ENCODE measurements at regions not wholly inside any gene's neighbourhood (a gene's known extent, or its start where the extent isn't known, plus 50 kb on each side); places are given as distances from the start of the nearest gene placed in this dataset.

- no peak for DNase-seq
Observed at GRCh38 chr11:134479206-134480135, 67.4 kb upstream of the B3GAT1 start.

DNA sequence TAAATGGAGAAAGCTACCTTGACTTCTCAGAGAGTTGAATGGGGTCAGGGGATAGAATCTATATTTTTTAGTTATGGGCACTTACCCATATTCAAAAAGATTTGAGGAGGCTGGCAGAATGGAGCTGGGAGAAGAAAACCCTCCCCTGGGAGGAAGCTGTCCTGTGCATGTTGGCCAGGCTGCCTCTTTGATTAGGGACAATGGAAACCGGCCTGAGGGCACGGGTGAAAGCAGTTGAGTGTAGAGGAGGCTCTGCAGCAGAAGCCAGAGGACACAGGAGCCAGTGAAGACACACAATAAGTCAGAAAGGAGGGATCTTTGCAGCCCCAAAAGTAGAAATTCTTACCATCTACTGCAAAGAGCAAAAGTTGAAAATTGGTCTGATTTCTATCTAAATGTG lies 66.6 kb upstream of the B3GAT1 start:
- DNase-seq = no peak

DNA sequence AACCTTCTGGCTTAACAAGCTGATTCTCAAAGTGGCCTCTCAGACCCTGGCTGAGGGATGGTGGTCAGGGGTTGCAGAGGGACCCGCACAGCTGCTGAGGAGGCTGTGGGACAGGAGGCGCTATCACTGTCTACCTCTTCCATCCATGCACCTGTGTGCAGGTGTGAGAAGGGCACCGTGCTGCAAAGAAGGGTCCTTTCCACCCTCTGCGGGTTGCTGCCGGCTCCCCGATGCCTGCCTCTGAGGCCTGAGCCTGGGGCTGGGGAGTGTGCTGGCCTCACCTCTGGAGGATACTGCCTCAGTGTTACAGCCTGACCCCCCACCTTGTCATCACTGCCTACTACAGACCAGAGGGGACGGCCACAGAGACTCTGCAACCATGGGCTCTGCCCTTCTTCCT lies 66.1 kb upstream of the B3GAT1 start:
- DNase-seq = no peak

DNA sequence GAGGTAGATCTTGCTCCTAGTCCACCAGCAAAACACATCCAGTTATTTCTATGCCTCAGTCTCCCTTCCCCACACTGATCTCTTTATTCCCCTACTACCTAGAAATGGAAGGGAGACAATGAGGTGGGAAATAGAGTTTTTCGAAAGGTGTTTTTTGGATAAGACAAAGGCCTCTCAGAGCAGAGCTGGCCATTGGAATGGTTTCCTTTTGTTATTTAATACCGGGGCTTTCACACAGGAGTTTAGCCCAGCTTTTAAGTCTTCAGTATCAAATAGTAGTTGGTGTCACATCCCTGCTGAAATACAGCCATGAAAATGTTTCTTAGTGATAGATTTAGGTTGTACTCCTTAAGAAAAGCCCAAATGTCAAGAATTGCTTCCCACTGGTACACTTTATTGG lies 65.4 kb upstream of the B3GAT1 start:
- no peak for DNase-seq

DNA sequence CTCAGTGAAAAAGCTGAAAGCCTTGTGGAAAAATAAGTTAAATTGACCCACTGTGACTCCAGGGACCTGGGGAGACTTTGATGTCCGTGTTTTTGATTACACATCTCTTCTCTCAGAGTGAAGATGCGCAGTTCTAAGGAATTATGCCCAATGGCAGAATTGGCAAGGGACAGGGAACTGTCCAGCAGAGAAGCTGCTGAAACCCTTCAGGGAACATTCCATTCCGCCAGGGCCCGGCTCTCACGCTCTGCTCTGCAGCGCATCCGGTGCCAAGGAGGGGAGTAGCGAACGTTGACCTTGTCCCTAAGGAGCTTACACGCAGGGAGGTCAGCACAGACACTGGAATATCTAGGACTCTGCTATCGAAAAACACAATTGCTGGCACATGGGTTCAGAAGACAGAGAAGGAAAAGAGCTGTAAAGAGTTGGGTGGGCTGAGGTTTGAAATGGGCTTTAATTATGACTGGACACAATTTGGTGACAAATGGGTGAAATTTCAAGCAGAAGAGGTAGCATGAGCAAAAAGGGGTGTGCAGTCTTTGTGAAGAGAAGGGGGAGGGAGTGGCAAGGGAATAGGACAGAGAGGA lies 64.5 kb upstream of the B3GAT1 start:
- DNase-seq = no peak

DNA sequence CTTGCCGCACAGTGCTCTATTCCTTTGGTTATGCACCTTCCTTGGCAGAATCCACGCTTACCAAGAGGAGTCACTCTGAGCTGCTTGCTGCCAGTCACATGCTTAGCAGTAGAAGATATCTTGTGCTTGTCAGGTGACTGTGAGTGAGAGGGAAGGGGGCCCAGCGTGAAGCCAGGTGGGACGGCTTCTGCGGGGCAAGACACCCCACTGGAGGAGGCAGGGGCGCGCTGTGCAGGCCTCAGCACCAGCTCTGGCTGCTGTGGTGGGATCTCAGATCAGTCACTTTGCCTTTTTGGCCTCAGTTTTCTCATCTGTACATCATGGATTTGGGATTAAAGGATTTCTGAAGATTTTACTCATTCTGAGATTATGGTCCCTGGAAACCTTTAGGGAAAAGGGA lies 63.9 kb upstream of the B3GAT1 start:
- no peak for DNase-seq

DNA sequence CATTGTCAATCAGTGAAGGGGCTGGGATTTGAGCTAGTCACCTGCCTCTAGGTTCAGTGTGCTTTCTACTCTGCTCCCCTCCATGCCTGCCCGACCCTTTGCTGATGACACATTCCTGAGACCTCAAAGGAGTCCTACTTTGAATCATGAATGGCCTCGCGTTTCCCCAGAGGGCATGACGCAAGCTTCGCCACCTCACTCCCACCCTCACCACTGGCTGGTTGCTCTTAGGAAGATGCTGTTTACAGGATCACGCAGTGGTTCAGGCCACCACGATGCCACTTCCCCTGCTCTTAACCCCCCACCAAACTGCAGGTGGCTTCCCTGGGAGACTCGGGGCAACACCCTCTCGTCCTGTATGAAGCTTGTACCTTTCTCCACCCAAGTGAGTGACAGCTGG lies 62.9 kb upstream of the B3GAT1 start:
- no peak for DNase-seq

GRCh38 chr11:134474070-134474860 lies 62.2 kb upstream of the B3GAT1 start:
- DNase-seq = no peak

DNA sequence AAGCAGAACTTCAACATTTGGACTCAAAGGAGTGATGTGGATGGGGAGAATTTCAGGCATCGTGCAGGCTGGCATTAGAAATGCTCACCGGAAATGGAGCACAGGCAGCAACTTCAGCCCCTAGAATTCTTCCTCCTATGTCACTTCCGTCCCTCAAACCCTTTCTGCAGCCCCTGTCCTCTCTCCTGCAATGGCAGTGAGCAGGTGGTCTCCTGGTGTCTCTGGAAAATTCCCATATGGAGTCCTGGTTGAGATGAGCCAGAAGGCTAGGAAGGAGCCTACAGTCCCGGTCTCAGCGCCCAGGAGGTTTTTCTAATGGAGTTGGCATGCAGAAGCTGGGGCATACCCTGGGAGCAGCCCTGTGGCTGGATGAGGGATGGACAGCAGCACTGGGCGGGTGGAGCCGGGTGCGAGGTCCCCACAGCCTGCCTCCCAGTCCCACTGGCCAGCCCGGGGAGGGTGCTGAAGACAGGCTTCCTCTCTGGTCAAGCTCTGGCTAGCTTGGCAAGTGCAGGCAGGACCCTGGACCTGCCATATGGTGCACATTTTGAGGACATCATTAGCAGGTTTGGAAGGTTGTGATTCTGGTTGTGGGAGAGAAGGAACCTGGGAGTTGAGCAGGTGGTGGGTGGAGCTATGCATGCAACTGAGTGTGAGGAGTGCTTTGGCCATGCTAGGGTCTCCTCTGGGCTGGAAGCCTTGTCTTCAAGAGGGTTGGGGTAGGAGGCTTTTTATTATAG lies 59.8 kb upstream of the B3GAT1 start:
- no peak for DNase-seq

DNA sequence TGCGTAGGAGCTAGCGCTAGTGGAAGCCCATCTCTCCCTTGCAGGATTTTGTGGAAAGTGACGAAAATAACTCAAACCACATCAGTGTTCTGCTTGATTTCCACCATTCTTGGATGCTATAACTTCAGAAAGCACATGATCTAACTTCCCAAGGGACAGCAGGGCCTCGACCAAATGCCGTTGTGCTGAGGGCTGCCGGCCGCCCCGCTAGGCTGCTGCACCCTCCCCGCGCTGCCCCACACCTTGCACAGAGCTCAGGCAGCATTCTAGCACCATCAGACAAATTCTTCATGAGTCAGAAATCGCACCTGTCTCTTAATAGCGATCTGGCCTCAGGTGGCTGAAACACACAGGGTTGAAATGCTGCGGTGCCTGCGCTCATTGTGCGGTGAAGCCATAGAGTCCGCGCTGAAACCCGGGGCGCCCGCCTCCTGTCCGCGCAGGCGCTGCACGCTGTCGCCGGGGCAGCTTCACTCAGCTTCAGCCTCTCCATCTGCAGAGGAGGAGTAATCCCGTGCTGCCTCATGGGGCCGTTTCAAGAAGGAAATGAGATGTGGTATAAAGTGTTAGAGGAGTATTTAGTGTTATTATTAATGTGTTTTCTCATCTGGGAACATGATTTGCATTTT lies 59.2 kb upstream of the B3GAT1 start:
- no peak for DNase-seq

- no peak for DNase-seq
Observed at GRCh38 chr11:134470238-134470637, 58.2 kb upstream of the B3GAT1 start.

DNA sequence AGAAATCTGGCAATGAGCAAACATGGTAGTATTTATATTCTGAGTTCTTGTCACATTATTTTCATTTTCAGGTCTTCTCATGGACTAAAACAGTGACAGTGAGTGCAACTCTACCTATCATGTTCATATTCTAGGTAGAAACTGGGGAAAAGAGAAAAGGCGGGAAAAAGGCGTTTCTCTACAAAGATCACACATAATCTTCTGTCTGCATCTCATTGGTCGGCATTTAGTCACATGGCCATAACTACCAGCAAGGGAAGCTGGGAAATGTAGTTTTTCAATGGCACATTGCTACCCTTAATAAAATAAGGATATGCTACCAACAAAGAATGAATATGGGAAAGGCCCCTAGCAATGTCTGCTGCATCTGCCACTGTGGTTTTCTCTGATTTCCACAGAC lies 57.6 kb upstream of the B3GAT1 start:
- no peak for DNase-seq

DNA sequence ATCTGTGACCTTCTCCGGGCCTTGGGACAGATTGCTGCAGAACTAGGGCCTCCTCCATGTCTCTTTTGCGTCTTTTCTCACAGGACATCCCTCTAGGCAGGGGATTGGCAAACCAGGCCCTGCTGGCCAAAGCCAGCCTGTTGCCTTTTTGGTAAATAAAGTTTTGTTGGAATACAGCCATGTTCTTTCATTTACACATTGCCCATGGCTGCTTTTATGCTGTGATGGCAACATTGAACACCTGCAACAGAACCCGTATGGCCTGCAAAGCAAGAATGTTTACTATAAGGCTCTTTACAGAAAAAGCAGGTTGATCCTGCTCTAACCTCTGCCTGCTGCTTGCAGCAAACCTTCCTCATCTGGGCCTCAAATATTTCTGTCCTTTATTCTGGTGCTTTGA lies 56.8 kb upstream of the B3GAT1 start:
- DNase-seq = no peak

DNA sequence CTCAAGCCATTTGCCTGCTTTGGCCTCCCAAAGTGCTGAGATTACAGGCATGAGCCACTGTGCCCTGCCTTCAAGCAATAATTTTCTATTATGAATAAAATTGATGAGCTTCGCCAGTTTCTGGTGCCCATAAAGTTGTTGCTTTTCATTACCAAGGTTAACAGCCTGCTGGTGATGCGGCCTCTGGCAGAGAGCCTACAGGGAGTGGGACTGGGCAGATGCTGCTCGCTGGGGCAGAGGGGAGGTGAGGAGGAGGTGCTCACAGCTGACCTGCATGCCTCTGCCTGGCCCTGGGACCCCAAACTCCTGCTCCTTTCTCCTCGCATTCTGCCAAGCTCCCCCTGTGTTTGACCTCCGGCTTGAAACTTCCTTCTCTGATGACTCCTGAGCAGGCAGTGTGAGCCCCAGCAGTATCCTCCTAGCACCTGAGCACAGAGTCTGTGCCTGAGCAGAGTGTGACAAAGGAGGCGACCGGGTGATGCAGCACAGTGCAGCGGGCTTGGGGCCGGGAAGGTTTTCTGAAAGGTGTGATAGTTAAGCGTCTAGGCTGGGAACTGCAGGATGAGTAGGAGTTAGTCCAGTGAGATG lies 56.1 kb upstream of the B3GAT1 start:
- no peak for DNase-seq

DNA sequence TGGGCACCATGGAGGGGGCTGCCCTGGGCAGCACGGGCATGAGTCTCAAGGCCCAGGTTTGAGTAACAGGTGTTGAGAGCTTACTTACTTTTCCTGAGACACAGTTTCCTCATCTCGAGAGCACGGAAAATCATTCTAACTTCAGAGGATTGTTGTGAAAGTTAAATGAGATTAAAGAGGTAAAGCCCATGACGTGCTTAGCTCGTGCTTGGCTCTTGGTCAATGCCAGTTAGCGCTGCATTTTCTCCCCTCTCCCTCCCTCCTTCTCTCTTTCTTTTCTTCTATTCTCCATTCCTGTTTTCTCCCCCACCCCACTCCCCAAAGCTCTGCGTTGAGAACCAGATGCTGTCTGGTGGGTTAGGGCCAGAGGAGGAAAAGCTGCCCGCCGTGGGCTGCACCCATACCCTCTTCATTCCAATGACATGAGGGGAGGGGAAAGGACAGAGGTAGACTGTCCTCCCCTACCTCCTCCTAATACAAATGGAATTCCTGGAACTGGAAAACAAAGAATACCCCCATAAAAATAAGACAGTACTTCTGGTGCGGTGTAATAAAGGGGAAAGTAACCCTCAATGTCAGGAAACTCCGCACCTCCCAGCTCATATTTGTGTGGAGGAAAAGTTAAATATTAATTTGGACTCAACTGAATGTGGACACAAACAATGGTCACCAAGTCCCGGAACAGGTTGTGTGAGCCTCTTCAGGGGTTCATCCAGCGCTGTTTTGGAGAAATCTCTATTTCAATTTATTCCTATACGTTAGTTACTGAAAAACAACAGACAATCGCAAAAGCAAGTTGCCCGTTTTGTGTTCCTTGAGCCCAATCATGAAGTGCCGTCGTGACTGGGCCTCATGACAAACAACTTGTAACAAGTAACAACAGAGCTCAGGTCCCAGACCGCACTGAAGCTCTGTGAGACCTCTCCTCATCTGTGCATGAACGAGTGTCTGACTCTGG lies 54.8 kb upstream of the B3GAT1 start:
- DNase-seq = no peak

DNA sequence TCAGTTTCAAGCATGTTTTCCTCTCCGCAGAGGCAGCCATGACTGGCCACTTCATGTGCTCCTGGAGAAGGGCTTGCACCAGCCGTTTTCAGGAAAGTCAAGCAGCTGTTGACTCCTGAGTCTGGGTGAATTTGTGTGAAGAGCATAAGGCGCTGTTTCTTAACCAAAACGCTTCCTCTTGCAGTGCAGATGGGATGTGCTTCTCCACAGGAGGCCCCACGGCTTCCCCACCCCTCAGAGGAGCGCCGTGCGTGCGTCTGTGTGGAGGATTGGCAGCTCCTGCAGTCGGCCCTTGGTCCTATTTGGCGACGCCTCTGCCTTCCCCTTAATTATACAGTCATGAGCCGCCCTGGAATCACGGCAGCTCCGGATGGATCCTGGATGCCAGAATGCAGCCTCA lies 54.1 kb upstream of the B3GAT1 start:
- no peak for DNase-seq

DNA sequence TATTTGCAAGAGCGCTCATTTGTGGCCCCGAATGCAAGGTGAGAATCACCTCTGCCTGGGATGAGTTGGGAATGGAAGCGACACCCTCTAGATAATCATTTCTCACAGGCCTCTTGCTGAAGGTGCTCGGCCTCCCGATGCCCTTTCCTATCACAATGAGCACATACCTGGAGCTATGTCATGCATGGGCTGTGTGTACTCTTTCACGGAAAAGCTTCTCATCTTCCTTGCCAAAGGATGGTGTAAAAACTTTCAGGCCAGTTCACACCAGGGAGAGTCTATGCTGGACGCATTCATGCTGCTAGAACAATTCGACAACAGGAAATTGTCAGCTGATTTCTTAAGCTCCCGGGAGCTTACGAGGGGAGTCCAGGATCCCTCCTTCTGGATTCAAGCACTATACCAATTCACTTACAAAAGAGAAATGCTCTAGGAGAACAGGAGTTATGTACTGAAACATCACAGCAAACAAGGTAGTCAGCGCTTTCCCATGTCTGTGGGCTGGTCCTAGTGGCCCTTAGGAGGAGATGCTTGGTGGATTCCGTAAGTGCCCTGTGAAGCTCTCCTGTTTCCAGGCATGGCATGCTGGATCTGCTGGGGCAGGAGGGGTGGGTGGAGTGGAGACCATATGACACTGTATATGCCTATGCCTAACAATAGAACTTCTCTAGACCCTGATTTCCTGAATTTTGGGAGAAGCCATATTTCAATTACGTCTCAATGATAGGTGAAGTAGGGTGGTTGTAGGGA lies 53.1 kb upstream of the B3GAT1 start:
- DNase-seq = no peak

- DNase-seq = no peak
Observed at GRCh38 chr11:134464196-134464595, 52.2 kb upstream of the B3GAT1 start.

DNA sequence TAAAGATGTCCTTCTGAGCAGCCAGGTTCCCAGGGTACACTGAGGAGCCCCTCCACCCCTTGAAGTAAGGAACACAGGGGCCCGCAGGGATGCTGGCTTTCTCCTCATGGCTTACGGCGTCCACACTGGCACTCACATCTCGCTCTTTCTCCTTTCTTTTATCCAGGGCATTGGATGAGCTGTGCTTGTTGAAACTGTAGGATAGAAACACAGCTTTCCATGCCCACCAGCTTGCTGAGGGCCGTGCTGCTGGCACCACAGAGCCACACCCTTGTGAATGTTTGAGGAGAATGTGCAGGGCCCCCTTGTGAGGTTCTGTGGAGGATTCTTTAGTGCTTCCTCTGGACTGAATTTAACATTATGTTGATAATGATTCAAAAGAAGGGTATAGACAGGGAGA lies 51.7 kb upstream of the B3GAT1 start:
- no peak for DNase-seq

Data from inflammatory macrophage treated with lipopolysaccharide for 4 hours (primary cell).